Mesothelial cell of epicardium (in vitro differentiated cells): ENCODE measurements at regions not wholly inside any gene's neighbourhood (a gene's known extent, or its start where the extent isn't known, plus 50 kb on each side); places are given as distances from the start of the nearest gene placed in this dataset.

Experiments used
- DNase-seq, 2 experiments: peaks; one replicate each; pipeline ENCODE4 v3.0.0; 2021; ENCODE audit warnings: low spot score in 2 of 2; ENCODE audit not compliant: unreplicated experiment in 2 of 2
- H3K27ac Mint-ChIP-seq: 2 replicates; pipeline ENCODE4 v1.8.0; 2021; ENCODE audit warnings: mixed read lengths
- H3K27me3 Mint-ChIP-seq: 2 replicates; pipeline ENCODE4 v1.8.0; 2021; ENCODE audit warnings: low read depth, mixed read lengths
- H3K36me3 Mint-ChIP-seq: 2 replicates; pipeline ENCODE4 v1.8.0; 2021; ENCODE audit warnings: mixed read lengths
- H3K4me1 Mint-ChIP-seq: 2 replicates; pipeline ENCODE4 v1.8.0; 2021; ENCODE audit warnings: mixed read lengths
- H3K4me3 Mint-ChIP-seq: 2 replicates; pipeline ENCODE4 v1.8.0; 2021; ENCODE audit warnings: mild to moderate bottlenecking, moderate library complexity, mixed read lengths
- H3K9me3 Mint-ChIP-seq: 2 replicates; pipeline ENCODE4 v1.8.0; 2021; ENCODE audit warnings: mixed read lengths
- CTCF ChIP-seq: fragments of 200-600 bp; sonication (generic); IDR thresholded peaks from one replicate; pipeline ENCODE4 v1.5.0; 2021; ENCODE audit warnings: antibody characterized with exemption; ENCODE audit not compliant: unreplicated experiment

- no peak overlapping the region for H3K4me3 Mint-ChIP-seq
- DNase-seq: no peak
- no peaks in the 10 kb centered on the region for H3K9me3 Mint-ChIP-seq
- H3K27me3 Mint-ChIP-seq: no peaks in the 10 kb centered on the region
- no peak for TF ChIP-seq CTCF
- peaks cover 2% of the 10 kb centered on the region for H3K36me3 Mint-ChIP-seq
- H3K4me1 Mint-ChIP-seq: peaks cover 22% of the 10 kb centered on the region
- peak overlapping the region; percentile 69 for H3K27ac Mint-ChIP-seq
Observed at GRCh38 chr11:92765082-92765840, 204.2 kb upstream of the MTNR1B start.

- H3K27ac Mint-ChIP-seq: peak overlapping the region; percentile 69
- no peaks in the 10 kb centered on the region for H3K9me3 Mint-ChIP-seq
- H3K36me3 Mint-ChIP-seq: peaks cover 2% of the 10 kb centered on the region
- no peak for DNase-seq
- no peak for TF ChIP-seq CTCF
- H3K27me3 Mint-ChIP-seq: no peaks in the 10 kb centered on the region
- peak overlapping the region; percentile 26 for H3K4me3 Mint-ChIP-seq
- peaks cover 22% of the 10 kb centered on the region for H3K4me1 Mint-ChIP-seq
Observed at GRCh38 chr11:92765965-92766371, 203.5 kb upstream of the MTNR1B start.

GRCh38 chr11:92766698-92767097 lies 202.8 kb upstream of the MTNR1B start:
- Mint-ChIP-seq H3K36me3 (peaks cover 2% of the 10 kb centered on the region), H3K27me3 (no peaks in the 10 kb centered on the region), H3K4me3 (no peak overlapping the region), H3K27ac (no peak overlapping the region), H3K4me1 (peaks cover 22% of the 10 kb centered on the region), H3K9me3 (no peaks in the 10 kb centered on the region)
- no peak for DNase-seq
- TF ChIP-seq CTCF: no peak

GRCh38 chr11:92767416-92767815 lies 202.0 kb upstream of the MTNR1B start:
- no peak for DNase-seq
- peaks cover 22% of the 10 kb centered on the region for H3K4me1 Mint-ChIP-seq
- peaks cover 2% of the 10 kb centered on the region for H3K36me3 Mint-ChIP-seq
- no peaks in the 10 kb centered on the region for H3K9me3 Mint-ChIP-seq
- no peak overlapping the region for H3K4me3 Mint-ChIP-seq
- no peak overlapping the region for H3K27ac Mint-ChIP-seq
- TF ChIP-seq CTCF: no peak
- H3K27me3 Mint-ChIP-seq: no peaks in the 10 kb centered on the region

- no peaks in the 10 kb centered on the region for H3K27me3 Mint-ChIP-seq
- H3K4me3 Mint-ChIP-seq: no peak overlapping the region
- peaks cover 22% of the 10 kb centered on the region for H3K4me1 Mint-ChIP-seq
- TF ChIP-seq CTCF: no peak
- no peak for DNase-seq
- H3K27ac Mint-ChIP-seq: no peak overlapping the region
- H3K9me3 Mint-ChIP-seq: no peaks in the 10 kb centered on the region
- peaks cover 2% of the 10 kb centered on the region for H3K36me3 Mint-ChIP-seq
Observed at GRCh38 chr11:92768121-92768840, 201.2 kb upstream of the MTNR1B start.
